ENCODE measurements at regions not wholly inside any gene's neighbourhood (a gene's known extent, or its start where the extent isn't known, plus 50 kb on each side); places are given as distances from the start of the nearest gene placed in this dataset.

- no peak for DNase-seq
Observed at GRCh38 chr6:101230866-101231265, 162.6 kb upstream of the GRIK2 start.

GRCh38 chr6:101231606-101232235, 161.8 kb upstream of the GRIK2 start:
- DNase-seq: no peak

- DNase-seq: no peak
Observed at GRCh38 chr6:101232961-101233360, 160.5 kb upstream of the GRIK2 start.

- no peak for DNase-seq
Observed at GRCh38 chr6:101236709-101237108, 156.8 kb upstream of the GRIK2 start.

GRCh38 chr6:101241442-101241841, 152.1 kb upstream of the GRIK2 start:
- DNase-seq: no peak

GRCh38 chr6:101249470-101249869, 144.0 kb upstream of the GRIK2 start:
- DNase-seq: no peak

GRCh38 chr6:101257163-101257562, 136.3 kb upstream of the GRIK2 start:
- DNase-seq: no peak

- DNase-seq: no peak
Observed at GRCh38 chr6:101259505-101259904, 134.0 kb upstream of the GRIK2 start.

GRCh38 chr6:101263596-101263995, 129.9 kb upstream of the GRIK2 start:
- DNase-seq: no peak

- no peak for DNase-seq
Observed at GRCh38 chr6:101266063-101266462, 127.4 kb upstream of the GRIK2 start.

GRCh38 chr6:101268541-101268940, 125.0 kb upstream of the GRIK2 start:
- DNase-seq: no peak

- DNase-seq: no peak
Observed at GRCh38 chr6:101275251-101275650, 118.3 kb upstream of the GRIK2 start.

- DNase-seq: no peak
Observed at GRCh38 chr6:101276066-101276465, 117.4 kb upstream of the GRIK2 start.

GRCh38 chr6:101279410-101279809, 114.1 kb upstream of the GRIK2 start:
- DNase-seq: no peak

- DNase-seq: no peak
Observed at GRCh38 chr6:101281266-101281665, 112.2 kb upstream of the GRIK2 start.

- DNase-seq: no peak
Observed at GRCh38 chr6:101284131-101284530, 109.4 kb upstream of the GRIK2 start.

GRCh38 chr6:101286146-101286545, 107.4 kb upstream of the GRIK2 start:
- no peak for DNase-seq

GRCh38 chr6:101290346-101290745, 103.2 kb upstream of the GRIK2 start:
- no peak for DNase-seq

GRCh38 chr6:101294051-101294638, 99.4 kb upstream of the GRIK2 start:
- no peak for DNase-seq

GRCh38 chr6:101294676-101295075, 98.8 kb upstream of the GRIK2 start:
- no peak for DNase-seq

GRCh38 chr6:101296169-101296960, 97.1 kb upstream of the GRIK2 start:
- DNase-seq: no peak

GRCh38 chr6:101302593-101302992, 90.9 kb upstream of the GRIK2 start:
- no peak for DNase-seq

GRCh38 chr6:101303495-101303894, 90.0 kb upstream of the GRIK2 start:
- DNase-seq: no peak

GRCh38 chr6:101312652-101313051, 80.9 kb upstream of the GRIK2 start:
- no peak for DNase-seq

Measured in NCI-H1105 (cell line).